ENCODE measurements at regions not wholly inside any gene's neighbourhood (a gene's known extent, or its start where the extent isn't known, plus 50 kb on each side); places are given as distances from the start of the nearest gene placed in this dataset.

DNA sequence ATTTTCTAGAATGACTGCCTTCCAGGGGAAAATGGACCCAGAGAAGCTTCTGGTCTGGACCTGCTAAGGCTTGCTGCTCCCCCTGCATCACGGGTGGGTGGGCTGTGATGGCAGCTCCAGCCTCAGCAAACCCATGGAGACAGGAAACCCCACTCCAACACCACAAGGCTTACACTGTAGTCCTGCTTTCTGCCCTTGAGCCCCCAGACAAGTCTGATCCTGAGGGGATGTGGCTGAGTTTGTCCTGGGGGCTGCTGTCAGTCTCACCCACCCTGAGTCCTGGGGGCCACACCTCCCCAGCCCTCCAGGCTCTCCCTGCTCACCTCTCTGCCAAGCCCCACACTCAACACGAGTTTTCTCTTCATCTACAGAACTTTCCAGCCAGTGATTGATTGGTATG, 279.4 kb downstream of the EIPR1 start:
- Histone ChIP-seq H3K27ac (no peak overlapping the region), H3K4me1 (no peaks in the 10 kb centered on the region), H2AFZ (replicated peaks) (no peak overlapping the region), H3F3A (ENCODE audit: low read depth) (no peaks in the 10 kb centered on the region), H4K20me1 (ENCODE audit: low read depth) (no peaks in the 10 kb centered on the region), H3K27me3 (no peaks in the 10 kb centered on the region), H3K4me3 (no peak overlapping the region), H3K79me2 (ENCODE audit: low read depth) (no peaks in the 10 kb centered on the region), H3K4me2 (no peak overlapping the region), H3K36me3 (no peaks in the 10 kb centered on the region), H3K9ac (no peak overlapping the region), H3K9me3 (ENCODE audit: low read depth) (no peaks in the 10 kb centered on the region)
- DNase-seq (ENCODE audit: low spot score): no peak
- Mint-ChIP-seq H3K36me3 (no peaks in the 10 kb centered on the region), H3K4me3 (no peak overlapping the region), H3K4me1 (peaks cover 15% of the 10 kb centered on the region), H3K9me3 (peaks cover 3% of the 10 kb centered on the region), H3K27me3 (ENCODE audit: insufficient read depth, low read depth) (peaks cover 5% of the 10 kb centered on the region), H3K27ac (no peak overlapping the region)
- no peak for TF ChIP-seq CTCF (IDR thresholded peaks at IDR 0.05)
- no peak for TF ChIP-seq EZH2 (IDR thresholded peaks at IDR 0.05)
- TF ChIP-seq EZH2phosphoT487 (IDR thresholded peaks at IDR 0.05): no peak

- Histone ChIP-seq H2AFZ (replicated peaks) (no peak overlapping the region), H3K4me2 (no peak overlapping the region), H3K4me1 (no peaks in the 10 kb centered on the region), H3K36me3 (no peaks in the 10 kb centered on the region), H3K79me2 (ENCODE audit: low read depth) (no peaks in the 10 kb centered on the region), H3K4me3 (no peak overlapping the region), H3K27me3 (no peaks in the 10 kb centered on the region), H3F3A (ENCODE audit: low read depth) (no peaks in the 10 kb centered on the region), H3K27ac (no peak overlapping the region), H3K9me3 (ENCODE audit: low read depth) (no peaks in the 10 kb centered on the region), H3K9ac (no peak overlapping the region), H4K20me1 (ENCODE audit: low read depth) (no peaks in the 10 kb centered on the region)
- no peak for DNase-seq (ENCODE audit: low spot score)
- Mint-ChIP-seq H3K36me3 (no peaks in the 10 kb centered on the region), H3K4me1 (peaks cover 11% of the 10 kb centered on the region), H3K9me3 (peaks cover 3% of the 10 kb centered on the region), H3K4me3 (no peak overlapping the region), H3K27me3 (ENCODE audit: insufficient read depth, low read depth) (peaks cover 5% of the 10 kb centered on the region), H3K27ac (no peak overlapping the region)
- TF ChIP-seq EZH2 (IDR thresholded peaks at IDR 0.05) (no peak), CTCF (IDR thresholded peaks at IDR 0.05) (no peak), EZH2phosphoT487 (IDR thresholded peaks at IDR 0.05) (no peak)
These were observed 279.8 kb downstream of the EIPR1 start for GRCh38 chr2:3097804-3098203.

GRCh38 chr2:3094999-3095958, 282.3 kb downstream of the EIPR1 start:
- H3K27ac Mint-ChIP-seq: peak overlapping the region; percentile 63
- no peak overlapping the region for H3K27ac ChIP-seq
- no peak overlapping the region for H3K4me3 ChIP-seq

More at GRCh38 chr2:3094999-3095958, 282.3 kb downstream of the EIPR1 start:
- H3F3A ChIP-seq (ENCODE audit: low read depth): no peaks in the 10 kb centered on the region
- peaks cover 2% of the 10 kb centered on the region for H3K27me3 Mint-ChIP-seq (ENCODE audit: insufficient read depth, low read depth)
- no peak overlapping the region for H3K4me3 Mint-ChIP-seq
- no peaks in the 10 kb centered on the region for H3K9me3 ChIP-seq (ENCODE audit: low read depth)
- H3K9ac ChIP-seq: no peak overlapping the region
- no peaks in the 10 kb centered on the region for H3K36me3 ChIP-seq
- no peak for TF ChIP-seq EZH2 (IDR thresholded peaks at IDR 0.05)
- no peak for TF ChIP-seq CTCF (IDR thresholded peaks at IDR 0.05)
- TF ChIP-seq EZH2phosphoT487 (IDR thresholded peaks at IDR 0.05): no peak
- H3K79me2 ChIP-seq (ENCODE audit: low read depth): no peaks in the 10 kb centered on the region
- H3K36me3 Mint-ChIP-seq: no peaks in the 10 kb centered on the region
- no peak overlapping the region for H3K4me2 ChIP-seq
- H3K9me3 Mint-ChIP-seq: no peaks in the 10 kb centered on the region
- no peaks in the 10 kb centered on the region for H4K20me1 ChIP-seq (ENCODE audit: low read depth)
- H3K27me3 ChIP-seq: no peaks in the 10 kb centered on the region
- H3K4me1 Mint-ChIP-seq: peaks cover 4% of the 10 kb centered on the region
- H3K4me1 ChIP-seq: no peaks in the 10 kb centered on the region
- no peak for DNase-seq (ENCODE audit: low spot score)
- no peak overlapping the region for H2AFZ ChIP-seq (replicated peaks)
